HG03575 (cell line): ENCODE measurements at regions not wholly inside any gene's neighbourhood (a gene's known extent, or its start where the extent isn't known, plus 50 kb on each side); places are given as distances from the start of the nearest gene placed in this dataset.

Source experiments
- ATAC-seq: cut with Tn5 transposase; IDR thresholded peaks from one replicate; pipeline ENCODE4 v1.9.1; 2021; ENCODE audit not compliant: unreplicated experiment, insufficient number of reproducible peaks, low FRiP score; ENCODE audit errors: extremely low read depth

- ATAC-seq = no peak
Measured at GRCh38 chr13:34815526-34815925, 126.5 kb upstream of the NBEA start.

GRCh38 chr13:34816245-34816884 lies 125.7 kb upstream of the NBEA start:
- ATAC-seq = no peak

GRCh38 chr13:34816908-34817665 lies 125.0 kb upstream of the NBEA start:
- no peak for ATAC-seq

- ATAC-seq = no peak
Measured at GRCh38 chr13:34822650-34823049, 119.4 kb upstream of the NBEA start.

GRCh38 chr13:34826432-34826831 lies 115.6 kb upstream of the NBEA start:
- ATAC-seq = no peak

- ATAC-seq = no peak
Measured at GRCh38 chr13:34833562-34834182, 108.4 kb upstream of the NBEA start.

GRCh38 chr13:34842466-34842865 lies 99.6 kb upstream of the NBEA start:
- no peak for ATAC-seq

- no peak for ATAC-seq
Measured at GRCh38 chr13:34847766-34848165, 94.3 kb upstream of the NBEA start.

GRCh38 chr13:34849406-34849805 lies 92.7 kb upstream of the NBEA start:
- no peak for ATAC-seq

- ATAC-seq = no peak
Measured at GRCh38 chr13:34853161-34853560, 88.9 kb upstream of the NBEA start.

GRCh38 chr13:34857558-34858325 lies 84.3 kb upstream of the NBEA start:
- ATAC-seq = no peak

- ATAC-seq = no peak
Measured at GRCh38 chr13:34862311-34862710, 79.8 kb upstream of the NBEA start.

GRCh38 chr13:34862716-34863115 lies 79.4 kb upstream of the NBEA start:
- ATAC-seq = no peak

GRCh38 chr13:34863360-34864135 lies 78.5 kb upstream of the NBEA start:
- no peak for ATAC-seq

GRCh38 chr13:34864671-34865070 lies 77.4 kb upstream of the NBEA start:
- ATAC-seq = no peak

GRCh38 chr13:34867590-34867989 lies 74.5 kb upstream of the NBEA start:
- no peak for ATAC-seq

- no peak for ATAC-seq
Measured at GRCh38 chr13:34868733-34869132, 73.3 kb upstream of the NBEA start.

GRCh38 chr13:34869696-34870095 lies 72.4 kb upstream of the NBEA start:
- ATAC-seq = no peak

- ATAC-seq = no peak
Measured at GRCh38 chr13:34878329-34878728, 63.7 kb upstream of the NBEA start.
